Thyroid gland (tissue), 4 donors: ENCODE measurements at regions not wholly inside any gene's neighbourhood (a gene's known extent, or its start where the extent isn't known, plus 50 kb on each side); places are given as distances from the start of the nearest gene placed in this dataset.

Source experiments
- POLR2A ChIP-seq, 2 donors: fragments of 450-650 bp; IDR thresholded peaks; one replicate each; pipeline ENCODE4 v1.6.1; 2017; ENCODE audit warnings: antibody characterized with exemption in 2 of 2, mild to moderate bottlenecking in 2 of 2, moderate library complexity in 1 of 2
- TF ChIP-seq, protein P1 (sequence below), 6 experiments: fragments of 200-600 bp in 3 of 6; fragments of 450-650 bp in 3 of 6; sonication (generic) in 3 of 6; IDR thresholded peaks; one replicate each; pipeline ENCODE4 v1.5.1; 2016 to 2019; ENCODE audit warnings: antibody characterized with exemption in 6 of 6, mild to moderate bottlenecking in 2 of 6, inconsistent platforms in 1 of 6, moderate library complexity in 1 of 6

DNA sequence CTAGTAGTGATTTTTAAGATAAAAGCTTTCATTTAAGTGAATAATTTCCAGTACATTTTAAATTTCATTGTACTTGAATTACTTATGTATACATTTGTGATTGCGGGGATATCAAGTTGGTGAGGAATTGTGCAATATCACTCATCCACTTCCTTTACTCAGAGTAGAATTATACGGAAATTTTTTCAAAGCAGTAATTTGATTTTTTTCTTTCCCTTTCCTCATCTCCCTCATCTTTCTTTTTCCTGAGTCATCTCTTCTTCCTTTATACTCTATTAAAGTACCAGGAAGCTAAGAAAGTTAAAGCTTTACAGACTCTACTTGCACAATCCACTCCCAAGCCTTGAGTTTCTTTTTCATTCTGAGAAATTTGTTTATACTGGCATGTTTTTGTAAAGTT, 60.9 kb upstream of the DEFB112 start:
- TF ChIP-seq, protein P1, sequence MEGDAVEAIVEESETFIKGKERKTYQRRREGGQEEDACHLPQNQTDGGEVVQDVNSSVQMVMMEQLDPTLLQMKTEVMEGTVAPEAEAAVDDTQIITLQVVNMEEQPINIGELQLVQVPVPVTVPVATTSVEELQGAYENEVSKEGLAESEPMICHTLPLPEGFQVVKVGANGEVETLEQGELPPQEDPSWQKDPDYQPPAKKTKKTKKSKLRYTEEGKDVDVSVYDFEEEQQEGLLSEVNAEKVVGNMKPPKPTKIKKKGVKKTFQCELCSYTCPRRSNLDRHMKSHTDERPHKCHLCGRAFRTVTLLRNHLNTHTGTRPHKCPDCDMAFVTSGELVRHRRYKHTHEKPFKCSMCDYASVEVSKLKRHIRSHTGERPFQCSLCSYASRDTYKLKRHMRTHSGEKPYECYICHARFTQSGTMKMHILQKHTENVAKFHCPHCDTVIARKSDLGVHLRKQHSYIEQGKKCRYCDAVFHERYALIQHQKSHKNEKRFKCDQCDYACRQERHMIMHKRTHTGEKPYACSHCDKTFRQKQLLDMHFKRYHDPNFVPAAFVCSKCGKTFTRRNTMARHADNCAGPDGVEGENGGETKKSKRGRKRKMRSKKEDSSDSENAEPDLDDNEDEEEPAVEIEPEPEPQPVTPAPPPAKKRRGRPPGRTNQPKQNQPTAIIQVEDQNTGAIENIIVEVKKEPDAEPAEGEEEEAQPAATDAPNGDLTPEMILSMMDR (IDR thresholded peaks at IDR 0.05) = no peak
- TF ChIP-seq POLR2A (IDR thresholded peaks at IDR 0.05) = no peak
